Neuron (in vitro differentiated cells): ENCODE measurements at regions not wholly inside any gene's neighbourhood (a gene's known extent, or its start where the extent isn't known, plus 50 kb on each side); places are given as distances from the start of the nearest gene placed in this dataset.

Experiments
- H2AFZ ChIP-seq: one replicate; pipeline ENCODE4 v1.6.1; 2013; ENCODE audit warnings: low read depth, mild to moderate bottlenecking, inconsistent platforms, low read length, moderate library complexity
- H3K27me3 ChIP-seq: one replicate; pipeline ENCODE4 v1.6.1; 2013; ENCODE audit warnings: low read length; ENCODE audit not compliant: insufficient read depth
- H3K36me3 ChIP-seq: one replicate; pipeline ENCODE4 v1.6.1; 2013; ENCODE audit warnings: low read length; ENCODE audit not compliant: insufficient read depth
- H3K4me1 ChIP-seq: one replicate; pipeline ENCODE4 v1.6.1; 2013; ENCODE audit warnings: low read length; ENCODE audit not compliant: insufficient read depth
- H3K4me3 ChIP-seq: 2 replicates; pipeline ENCODE4 v1.5.1; 2013; ENCODE audit warnings: mild to moderate bottlenecking, low read length, moderate library complexity
- H3K9me3 ChIP-seq: one replicate; pipeline ENCODE4 v1.6.1; 2013; ENCODE audit warnings: low read length

DNA sequence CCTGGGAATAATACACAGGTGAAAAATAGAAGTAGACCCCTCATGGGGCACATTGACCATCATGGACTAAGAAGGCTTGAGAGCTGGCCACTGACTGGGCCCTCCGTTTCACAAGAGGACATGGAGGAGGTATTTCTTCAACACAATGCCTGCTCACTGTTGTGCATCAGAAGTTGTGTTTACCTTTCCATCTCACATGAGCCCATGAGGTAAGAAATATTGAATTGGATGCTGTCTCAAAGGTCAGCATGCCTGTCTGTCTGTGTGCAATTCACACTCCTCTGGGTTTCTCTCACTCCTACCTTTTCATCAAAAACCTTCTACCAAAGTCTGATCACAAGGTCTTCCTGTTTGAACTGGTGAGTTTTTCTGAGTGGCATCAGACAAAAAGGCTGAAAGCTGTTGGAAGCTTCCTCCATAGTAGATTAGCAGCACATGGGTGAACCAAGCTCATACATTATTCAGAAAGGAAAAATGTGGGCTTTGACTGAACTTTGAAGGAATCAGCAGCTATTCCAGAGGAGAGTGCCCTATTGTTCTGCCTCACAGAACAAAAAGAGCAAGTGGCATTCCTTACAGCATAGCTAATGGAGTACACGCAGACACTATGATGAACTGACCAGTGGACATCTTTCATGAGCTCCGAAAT lies 143.2 kb upstream of the RND3 start:
- peaks cover 25% of the 10 kb centered on the region for H3K4me1 ChIP-seq

GRCh38 chr2:150627526-150627925 lies 140.1 kb upstream of the RND3 start:
- Histone ChIP-seq H3K36me3 (no peaks in the 10 kb centered on the region), H2AFZ (no peak overlapping the region), H3K4me3 (no peak overlapping the region), H3K9me3 (no peaks in the 10 kb centered on the region), H3K27me3 (no peaks in the 10 kb centered on the region), H3K4me1 (peaks cover 36% of the 10 kb centered on the region)

More for the DNA sequence above, 143.2 kb upstream of the RND3 start:
- H2AFZ ChIP-seq, result peak overlapping the region; percentile 4
- H3K4me3 ChIP-seq, result no peak overlapping the region
- H3K27me3 ChIP-seq, result no peaks in the 10 kb centered on the region
- H3K36me3 ChIP-seq, result no peaks in the 10 kb centered on the region
- no peaks in the 10 kb centered on the region for H3K9me3 ChIP-seq

GRCh38 chr2:150626934-150627411 lies 139.5 kb upstream of the RND3 start:
- peaks cover 36% of the 10 kb centered on the region for H3K4me1 ChIP-seq
- no peaks in the 10 kb centered on the region for H3K9me3 ChIP-seq
- no peaks in the 10 kb centered on the region for H3K27me3 ChIP-seq
- peak overlapping the region; percentile 19 for H2AFZ ChIP-seq
- no peak overlapping the region for H3K4me3 ChIP-seq
- no peaks in the 10 kb centered on the region for H3K36me3 ChIP-seq

GRCh38 chr2:150625741-150626140 lies 138.3 kb upstream of the RND3 start:
- no peaks in the 10 kb centered on the region for H3K27me3 ChIP-seq
- H3K36me3 ChIP-seq, result no peaks in the 10 kb centered on the region
- no peak overlapping the region for H2AFZ ChIP-seq
- no peak overlapping the region for H3K4me3 ChIP-seq
- H3K4me1 ChIP-seq, result peaks cover 24% of the 10 kb centered on the region
- no peaks in the 10 kb centered on the region for H3K9me3 ChIP-seq

DNA sequence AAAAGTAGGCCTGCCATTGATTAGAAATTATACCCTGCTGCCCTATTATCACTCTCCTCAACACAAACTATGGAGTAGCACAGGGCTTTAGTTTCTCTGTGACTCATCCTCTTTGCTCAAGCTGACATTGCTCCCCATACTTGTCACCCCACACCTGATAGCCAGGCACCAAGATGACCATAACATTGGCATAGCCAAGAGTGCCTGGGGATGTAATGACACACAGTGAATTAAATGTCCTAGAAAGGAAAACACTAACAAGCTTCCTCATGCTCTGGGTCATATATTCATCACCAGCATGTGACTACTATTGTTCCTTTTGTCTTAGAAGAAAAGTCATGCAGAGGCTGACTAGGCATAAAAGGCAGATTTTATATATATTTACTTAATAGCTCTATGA lies 137.8 kb upstream of the RND3 start:
- no peaks in the 10 kb centered on the region for H3K36me3 ChIP-seq
- no peak overlapping the region for H3K4me3 ChIP-seq
- no peaks in the 10 kb centered on the region for H3K9me3 ChIP-seq
- H3K4me1 ChIP-seq, result peaks cover 19% of the 10 kb centered on the region
- no peak overlapping the region for H2AFZ ChIP-seq
- H3K27me3 ChIP-seq, result no peaks in the 10 kb centered on the region

DNA sequence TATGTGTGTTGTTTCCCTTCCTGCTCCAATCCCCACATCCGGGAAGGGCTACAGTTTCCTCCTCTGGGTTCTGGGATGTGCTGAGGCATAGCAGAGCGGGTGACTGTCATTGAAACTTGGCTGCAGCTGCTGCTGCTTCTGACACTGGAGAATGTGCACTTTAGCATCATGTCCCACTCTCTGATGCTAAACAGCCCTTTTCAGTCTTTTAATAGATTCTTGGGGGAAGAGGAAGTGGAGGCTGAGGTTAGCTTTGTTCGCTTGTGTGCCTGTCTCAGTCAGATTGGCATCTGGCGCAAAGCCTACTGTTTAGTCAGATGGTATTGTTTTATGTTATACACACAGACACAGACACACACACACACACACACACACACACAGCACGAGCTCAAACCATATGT lies 136.5 kb upstream of the RND3 start:
- no peak overlapping the region for H3K4me3 ChIP-seq
- H3K36me3 ChIP-seq, result no peaks in the 10 kb centered on the region
- H3K9me3 ChIP-seq, result no peaks in the 10 kb centered on the region
- peak overlapping the region; percentile 13 for H2AFZ ChIP-seq
- no peaks in the 10 kb centered on the region for H3K27me3 ChIP-seq
- peaks cover 21% of the 10 kb centered on the region for H3K4me1 ChIP-seq

GRCh38 chr2:150621526-150622213 lies 134.2 kb upstream of the RND3 start:
- H2AFZ ChIP-seq, result no peak overlapping the region
- H3K36me3 ChIP-seq, result no peaks in the 10 kb centered on the region
- H3K4me1 ChIP-seq, result peaks cover 16% of the 10 kb centered on the region
- no peaks in the 10 kb centered on the region for H3K27me3 ChIP-seq
- no peaks in the 10 kb centered on the region for H3K9me3 ChIP-seq
- H3K4me3 ChIP-seq, result no peak overlapping the region

GRCh38 chr2:150620855-150621254 lies 133.4 kb upstream of the RND3 start:
- Histone ChIP-seq H3K36me3 (no peaks in the 10 kb centered on the region), H3K4me3 (no peak overlapping the region), H3K27me3 (no peaks in the 10 kb centered on the region), H2AFZ (no peak overlapping the region), H3K4me1 (peaks cover 16% of the 10 kb centered on the region), H3K9me3 (no peaks in the 10 kb centered on the region)

GRCh38 chr2:150620416-150620815 lies 132.9 kb upstream of the RND3 start:
- H3K4me1 ChIP-seq, result peaks cover 16% of the 10 kb centered on the region
- no peaks in the 10 kb centered on the region for H3K9me3 ChIP-seq

GRCh38 chr2:150619607-150620330 lies 132.3 kb upstream of the RND3 start:
- Histone ChIP-seq H3K36me3 (no peaks in the 10 kb centered on the region), H3K9me3 (no peaks in the 10 kb centered on the region), H3K4me1 (peaks cover 16% of the 10 kb centered on the region), H3K4me3 (no peak overlapping the region), H2AFZ (no peak overlapping the region), H3K27me3 (no peaks in the 10 kb centered on the region)

More at GRCh38 chr2:150620416-150620815, 132.9 kb upstream of the RND3 start:
- no peaks in the 10 kb centered on the region for H3K36me3 ChIP-seq
- H3K4me3 ChIP-seq, result no peak overlapping the region
- no peak overlapping the region for H2AFZ ChIP-seq
- H3K27me3 ChIP-seq, result no peaks in the 10 kb centered on the region

DNA sequence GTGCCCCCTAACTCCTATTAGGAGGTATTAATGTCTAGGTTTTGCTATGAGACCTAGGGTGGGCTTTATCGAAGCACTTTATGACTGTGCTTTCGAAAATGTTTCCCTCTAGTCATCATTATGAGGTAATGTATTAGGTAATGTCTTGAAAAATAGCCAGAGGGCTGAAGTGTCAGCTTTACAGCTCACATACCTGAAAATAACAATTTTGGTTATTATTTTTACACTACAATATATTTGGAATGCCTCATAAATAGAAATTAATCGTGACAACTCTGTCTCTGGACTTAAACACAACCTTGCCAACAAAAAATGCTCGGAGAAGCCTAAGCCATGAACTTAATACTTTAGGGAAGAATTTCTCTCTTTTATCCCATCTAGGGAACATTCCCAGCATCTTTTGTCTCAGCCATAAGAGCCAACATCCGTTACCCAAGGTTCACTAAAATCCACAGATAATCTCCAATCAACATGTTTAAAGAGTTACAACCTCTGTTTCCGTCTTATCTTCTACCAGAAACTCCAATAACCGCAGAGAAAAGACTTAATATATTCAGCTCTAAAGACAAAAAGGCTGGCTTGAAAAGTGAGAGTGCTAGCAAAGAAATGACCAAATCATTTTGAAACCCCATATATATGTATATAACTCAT lies 130.9 kb upstream of the RND3 start:
- Histone ChIP-seq H3K4me3 (no peak overlapping the region), H3K9me3 (no peaks in the 10 kb centered on the region), H2AFZ (no peak overlapping the region), H3K27me3 (no peaks in the 10 kb centered on the region), H3K4me1 (peaks cover 5% of the 10 kb centered on the region), H3K36me3 (no peaks in the 10 kb centered on the region)

- Histone ChIP-seq H3K27me3 (no peaks in the 10 kb centered on the region), H3K36me3 (no peaks in the 10 kb centered on the region), H3K4me3 (no peak overlapping the region), H2AFZ (no peak overlapping the region), H3K4me1 (peaks cover 5% of the 10 kb centered on the region), H3K9me3 (no peaks in the 10 kb centered on the region)
These were observed 130.0 kb upstream of the RND3 start for GRCh38 chr2:150617351-150617978.
